HG03565 (cell line): ENCODE measurements at regions not wholly inside any gene's neighbourhood (a gene's known extent, or its start where the extent isn't known, plus 50 kb on each side); places are given as distances from the start of the nearest gene placed in this dataset.

Experiments used
- ATAC-seq: cut with Tn5 transposase; IDR thresholded peaks from one replicate; pipeline ENCODE4 v1.9.1; 2021; ENCODE audit warnings: mild to moderate bottlenecking, moderate library complexity; ENCODE audit not compliant: unreplicated experiment

GRCh38 chr3:116630494-116630893 lies 79.1 kb upstream of the TUSC7 start:
- no peak for ATAC-seq

- no peak for ATAC-seq
Measured at GRCh38 chr3:116639641-116640040, 69.9 kb upstream of the TUSC7 start.

- no peak for ATAC-seq
Measured at GRCh38 chr3:116640109-116640508, 69.5 kb upstream of the TUSC7 start.

GRCh38 chr3:116643001-116643400 lies 66.6 kb upstream of the TUSC7 start:
- no peak for ATAC-seq

GRCh38 chr3:116647996-116648395 lies 61.6 kb upstream of the TUSC7 start:
- no peak for ATAC-seq
